Stomach (tissue), 8 donors: ENCODE measurements at regions not wholly inside any gene's neighbourhood (a gene's known extent, or its start where the extent isn't known, plus 50 kb on each side); places are given as distances from the start of the nearest gene placed in this dataset.

Experiments
- DNase-seq, 2 donors: peaks; one replicate each; pipeline versions ENCODE4 v3.0.0 to v3.0.0-alpha.2; 2013 to 2019
- H3K27ac ChIP-seq, 5 donors: fragments of 200-600 bp in 4 of 5; sonication (generic) in 4 of 5; one replicate each; pipeline ENCODE4 v1.5.1; 2013 to 2019; ENCODE audit warnings: mild to moderate bottlenecking in 1 of 5, moderate library complexity in 1 of 5
- H3K27me3 ChIP-seq, 3 donors: fragments of 200-600 bp; sonication (generic); one replicate each; pipeline ENCODE4 v1.5.1; 2017 to 2019; ENCODE audit warnings: mixed run types in 1 of 3
- H3K36me3 ChIP-seq, 4 donors: fragments of 200-600 bp; sonication (generic); 1 replicate in 3 of 4; 2 replicates in 1 of 4; pipeline ENCODE4 v1.5.1; 2016 to 2019
- H3K4me1 ChIP-seq, 4 donors: fragments of 200-600 bp; sonication (generic); one replicate each; pipeline ENCODE4 v1.5.1; 2016 to 2019
- H3K4me3 ChIP-seq, 4 donors: fragments of 200-600 bp; sonication (generic) in 3 of 4; one replicate each; pipeline ENCODE4 v1.5.1; 2016 to 2019; ENCODE audit warnings: mild to moderate bottlenecking in 1 of 4
- H3K9me3 ChIP-seq, 4 donors: fragments of 200-600 bp; sonication (generic); one replicate each; pipeline ENCODE4 v1.5.1; 2016 to 2019
- CTCF ChIP-seq, 7 experiments: fragments of 450-650 bp in 4 of 7; fragments of 200-600 bp in 3 of 7; sonication (generic) in 3 of 7; IDR thresholded peaks; one replicate each; pipeline ENCODE4 v1.5.1; 2016 to 2019; ENCODE audit warnings: antibody characterized with exemption in 7 of 7, control low read depth in 2 of 7, mild to moderate bottlenecking in 1 of 7
- EP300 ChIP-seq: sonication (generic); formaldehyde crosslinking; IDR thresholded peaks from one replicate; pipeline ENCODE4 v1.6.1; 2017; ENCODE audit warnings: antibody characterized with exemption
- POLR2A ChIP-seq, 4 donors: fragments of 450-650 bp; IDR thresholded peaks; one replicate each; pipeline ENCODE4 v1.6.1; 2016; ENCODE audit warnings: antibody characterized with exemption in 4 of 4, control low read depth in 2 of 4, mild to moderate bottlenecking in 1 of 4, moderate library complexity in 1 of 4
- POLR2AphosphoS5 ChIP-seq, 3 donors: sonication (generic); formaldehyde crosslinking; IDR thresholded peaks; one replicate each; pipeline ENCODE4 v1.6.1; 2016; ENCODE audit warnings: antibody characterized with exemption in 3 of 3
- WGBS, 5 donors: extraction: QIAGEN DNeasy Blood & Tissue Kit in 3 of 5; methylation state at CpG; one replicate each; pipeline versions ENCODE4 v1.1.5 to v1.1.7; 2013 to 2018; 5-methylcytosine and 5-hydroxymethylcytosine counted together
- intact Hi-C: fragments of 100-400 bp; cut with DNase I; formaldehyde crosslinking; loops from one replicate; pipeline ENCODE4 v1.15.1; 2023; ENCODE audit warnings: low total_unique reads
- donor health status: healthy with polysubstance abuse.
- donor health status: Bipolar disorder and iron deficiency.
- donor health status: healthy.

- Histone ChIP-seq H3K27ac (no peak overlapping the region), H3K4me3 (no peak overlapping the region), H3K4me1 (peaks cover 0 to 4% (median 0%) of the 10 kb centered on the region in 4 donors), H3K9me3 (no peaks in the 10 kb centered on the region), H3K27me3 (peaks cover 0 to 12% (median 0%) of the 10 kb centered on the region in 3 donors), H3K36me3 (no peaks in the 10 kb centered on the region)
- intact Hi-C loops, result no loop called here
- DNase-seq, result no peak
- no peak for TF ChIP-seq CTCF (IDR thresholded peaks at IDR 0.05)
- TF ChIP-seq POLR2A (IDR thresholded peaks at IDR 0.05), result no peak
- no peak for TF ChIP-seq POLR2AphosphoS5 (IDR thresholded peaks at IDR 0.05)
- no peak for TF ChIP-seq EP300
- WGBS, 5 donors, result 70 to 81% (median 73%) methylated on average over 3 of the region's 3 CpGs
Observed at GRCh38 chr5:128876569-128877382, 88.5 kb upstream of the SLC27A6 start.

- Histone ChIP-seq H3K27ac (no peak overlapping the region), H3K9me3 (no peaks in the 10 kb centered on the region), H3K27me3 (peaks cover 0 to 12% (median 0%) of the 10 kb centered on the region in 3 donors), H3K4me1 (peaks cover 0 to 5% (median 0%) of the 10 kb centered on the region in 4 donors), H3K4me3 (no peak overlapping the region), H3K36me3 (no peaks in the 10 kb centered on the region)
- TF ChIP-seq CTCF (IDR thresholded peaks at IDR 0.05) (no peak), POLR2A (IDR thresholded peaks at IDR 0.05) (no peak), EP300 (no peak), POLR2AphosphoS5 (IDR thresholded peaks at IDR 0.05) (no peak)
- WGBS, 5 donors, result 70 to 82% (median 77%) methylated on average over 4 of the region's 4 CpGs
- intact Hi-C loops, result no loop called here
- no peak for DNase-seq
Observed at GRCh38 chr5:128877476-128877875, 87.8 kb upstream of the SLC27A6 start.

GRCh38 chr5:128881502-128882018 is 83.7 kb upstream of the SLC27A6 start:
- Histone ChIP-seq H3K4me1 (peaks cover 0 to 5% (median 0%) of the 10 kb centered on the region in 4 donors), H3K27ac (no peak overlapping the region), H3K4me3 (no peak overlapping the region), H3K9me3 (peaks cover 0 to 6% (median 2%) of the 10 kb centered on the region in 4 donors), H3K36me3 (no peaks in the 10 kb centered on the region), H3K27me3 (peaks cover 0 to 10% (median 0%) of the 10 kb centered on the region in 3 donors)
- DNase-seq, result peak in 1 of 2 donors; percentile 72
- WGBS, 5 donors, result 14 to 30% (median 17%) methylated on average over 4 of the region's 4 CpGs
- intact Hi-C loops, result no loop called here
- TF ChIP-seq POLR2A (IDR thresholded peaks at IDR 0.05), result no peak
- no peak for TF ChIP-seq EP300
- no peak for TF ChIP-seq POLR2AphosphoS5 (IDR thresholded peaks at IDR 0.05)
- no peak for TF ChIP-seq CTCF (IDR thresholded peaks at IDR 0.05)

- H3K36me3 ChIP-seq, result no peaks in the 10 kb centered on the region
- no peak overlapping the region for H3K27ac ChIP-seq
- TF ChIP-seq POLR2AphosphoS5 (IDR thresholded peaks at IDR 0.05) (no peak), POLR2A (IDR thresholded peaks at IDR 0.05) (no peak), EP300 (no peak), CTCF (IDR thresholded peaks at IDR 0.05) (no peak)
- H3K4me3 ChIP-seq, result no peak overlapping the region
- intact Hi-C loops, result no loop called here
- no peaks in the 10 kb centered on the region for H3K27me3 ChIP-seq
- DNase-seq, result no peak
- H3K4me1 ChIP-seq, result peaks cover 0 to 5% (median 0%) of the 10 kb centered on the region in 4 donors
- H3K9me3 ChIP-seq, result peaks cover 0 to 6% (median 2%) of the 10 kb centered on the region in 4 donors
Observed at GRCh38 chr5:128885649-128886255, 79.5 kb upstream of the SLC27A6 start.
